NT2/D1 (cell line): ENCODE measurements at regions not wholly inside any gene's neighbourhood (a gene's known extent, or its start where the extent isn't known, plus 50 kb on each side); places are given as distances from the start of the nearest gene placed in this dataset.

ENCODE experiments used
- DNase-seq: peaks from one replicate; pipeline ENCODE4 v3.0.0-alpha.2; 2011; ENCODE audit warnings: low read depth, low spot score
- H3K27me3 ChIP-seq: 2 replicates; pipeline ENCODE4 v1.6.0; 2011; ENCODE audit warnings: mild to moderate bottlenecking; ENCODE audit not compliant: insufficient read length, insufficient read depth
- H3K36me3 ChIP-seq: 2 replicates; pipeline ENCODE4 v1.6.1; 2011; ENCODE audit warnings: mild to moderate bottlenecking, low read length, mixed read lengths; ENCODE audit not compliant: insufficient read depth, insufficient read length
- H3K4me1 ChIP-seq: 2 replicates; pipeline ENCODE4 v1.5.1; 2011; ENCODE audit not compliant: insufficient read depth, insufficient read length
- H3K4me3 ChIP-seq: 2 replicates; pipeline ENCODE4 v1.5.1; 2011; ENCODE audit warnings: low read depth; ENCODE audit not compliant: insufficient read length
- H3K9ac ChIP-seq: 2 replicates; pipeline ENCODE4 v1.6.0; 2011; ENCODE audit warnings: low read depth; ENCODE audit not compliant: insufficient read length
- H3K9me3 ChIP-seq: 2 replicates; pipeline ENCODE4 v1.5.1; 2011; ENCODE audit warnings: mild to moderate bottlenecking, low read length; ENCODE audit not compliant: insufficient read depth
- SUZ12 ChIP-seq: IDR thresholded peaks from 2 replicates; pipeline ENCODE4 v1.6.1; 2011; ENCODE audit not compliant: insufficient read length, insufficient read depth; ENCODE audit errors: extremely low read depth
- YY1 ChIP-seq: IDR thresholded peaks from 2 replicates; pipeline ENCODE4 v1.6.1; 2011; ENCODE audit not compliant: insufficient read length, insufficient read depth
- ZNF274 ChIP-seq: IDR thresholded peaks from 2 replicates; pipeline ENCODE4 v1.6.1; 2011; ENCODE audit warnings: mild to moderate bottlenecking, low read depth, low read length

GRCh38 chr2:67883316-67884087 is 179.3 kb downstream of the C1D start:
- DNase-seq = no peak
- Histone ChIP-seq H3K9me3 (no peaks in the 10 kb centered on the region), H3K4me1 (no peaks in the 10 kb centered on the region), H3K36me3 (no peaks in the 10 kb centered on the region), H3K9ac (no peak overlapping the region), H3K27me3 (no peaks in the 10 kb centered on the region), H3K4me3 (no peak overlapping the region)
- TF ChIP-seq ZNF274 = no peak
- TF ChIP-seq SUZ12 = no peak
- no peak for TF ChIP-seq YY1

GRCh38 chr2:67888351-67889005 is 174.3 kb downstream of the C1D start:
- Histone ChIP-seq H3K4me1 (no peaks in the 10 kb centered on the region), H3K27me3 (no peaks in the 10 kb centered on the region), H3K9me3 (no peaks in the 10 kb centered on the region), H3K9ac (no peak overlapping the region), H3K36me3 (no peaks in the 10 kb centered on the region), H3K4me3 (no peak overlapping the region)
- DNase-seq = no peak
- TF ChIP-seq YY1 (no peak), ZNF274 (no peak), SUZ12 (no peak)

- H3K9ac ChIP-seq = no peak overlapping the region
- no peak for TF ChIP-seq ZNF274
- TF ChIP-seq SUZ12 = no peak
- no peak for TF ChIP-seq YY1
Measured at GRCh38 chr2:67889056-67889455, 173.7 kb downstream of the C1D start.

DNA sequence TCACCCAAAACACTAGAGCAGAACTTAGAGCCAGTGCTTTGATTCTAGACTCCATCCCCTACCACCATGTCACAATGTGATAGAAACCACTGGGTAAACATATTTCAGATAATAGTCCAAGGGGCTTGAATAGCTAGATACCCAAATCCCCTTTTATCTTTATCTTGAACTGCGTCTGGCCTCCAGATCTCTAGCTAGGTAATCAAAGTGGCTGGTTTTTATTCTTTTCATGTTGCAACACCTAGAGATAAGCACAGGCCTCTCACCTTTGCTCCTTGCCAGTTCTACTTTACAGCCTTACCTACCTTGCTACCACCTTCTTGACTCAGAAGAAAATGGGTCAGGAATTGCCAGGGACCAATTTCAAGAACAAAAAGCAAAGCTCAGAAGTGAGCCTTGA is 171.2 kb downstream of the C1D start:
- Histone ChIP-seq H3K4me1 (no peaks in the 10 kb centered on the region), H3K4me3 (no peak overlapping the region), H3K9ac (no peak overlapping the region), H3K9me3 (no peaks in the 10 kb centered on the region), H3K27me3 (peaks cover 1% of the 10 kb centered on the region), H3K36me3 (no peaks in the 10 kb centered on the region)
- DNase-seq = no peak
- no peak for TF ChIP-seq ZNF274
- no peak for TF ChIP-seq SUZ12
- no peak for TF ChIP-seq YY1

More at GRCh38 chr2:67889056-67889455, 173.7 kb downstream of the C1D start:
- Histone ChIP-seq H3K4me3 (no peak overlapping the region), H3K4me1 (no peaks in the 10 kb centered on the region), H3K9me3 (no peaks in the 10 kb centered on the region), H3K36me3 (no peaks in the 10 kb centered on the region), H3K27me3 (no peaks in the 10 kb centered on the region)
- DNase-seq = no peak

GRCh38 chr2:67892339-67892846 is 170.4 kb downstream of the C1D start:
- H3K4me1 ChIP-seq = no peaks in the 10 kb centered on the region

DNA sequence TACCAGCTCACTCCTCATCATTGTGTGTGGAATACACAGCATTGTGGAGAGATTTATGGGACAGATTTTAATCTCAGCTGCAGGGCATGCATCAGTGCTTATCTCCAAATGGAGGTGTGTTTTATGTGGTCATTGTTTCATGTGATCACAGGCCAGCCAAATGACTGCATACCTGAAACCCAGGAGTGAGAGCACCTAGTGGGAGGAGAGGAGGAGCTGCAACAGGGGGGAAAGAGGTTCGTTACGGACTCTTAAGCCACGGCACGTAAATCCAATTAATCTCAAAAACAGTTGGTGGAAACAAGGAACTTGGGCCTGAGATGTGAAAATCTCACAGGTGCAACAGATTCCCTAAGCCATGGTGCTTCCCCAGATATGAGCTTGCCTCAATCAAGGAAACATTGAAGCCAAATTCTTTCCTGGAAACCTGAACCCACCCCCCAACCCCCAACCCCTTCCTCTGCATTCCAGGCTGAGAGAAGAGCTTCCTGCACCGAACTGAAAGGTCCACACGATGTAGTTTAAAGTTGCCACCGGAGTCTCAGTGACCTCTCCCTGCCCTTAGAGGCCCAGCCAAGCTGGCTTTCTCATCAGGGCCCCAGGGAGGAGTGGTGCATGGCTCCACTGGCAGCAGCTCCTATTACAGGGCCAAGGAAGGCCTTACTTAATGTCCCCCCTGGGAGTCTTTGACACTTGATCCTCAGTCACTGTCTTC is 167.4 kb downstream of the C1D start:
- H3K4me3 ChIP-seq = no peak overlapping the region
- no peak for TF ChIP-seq ZNF274
- TF ChIP-seq YY1 = no peak
- TF ChIP-seq SUZ12 = no peak
- DNase-seq = peak; percentile 22

More at GRCh38 chr2:67892339-67892846, 170.4 kb downstream of the C1D start:
- no peaks in the 10 kb centered on the region for H3K36me3 ChIP-seq
- TF ChIP-seq SUZ12 (no peak), ZNF274 (no peak), YY1 (no peak)
- no peak overlapping the region for H3K4me3 ChIP-seq
- no peak for DNase-seq
- H3K9ac ChIP-seq = no peak overlapping the region
- H3K27me3 ChIP-seq = peaks cover 9% of the 10 kb centered on the region
- H3K9me3 ChIP-seq = no peaks in the 10 kb centered on the region

DNA sequence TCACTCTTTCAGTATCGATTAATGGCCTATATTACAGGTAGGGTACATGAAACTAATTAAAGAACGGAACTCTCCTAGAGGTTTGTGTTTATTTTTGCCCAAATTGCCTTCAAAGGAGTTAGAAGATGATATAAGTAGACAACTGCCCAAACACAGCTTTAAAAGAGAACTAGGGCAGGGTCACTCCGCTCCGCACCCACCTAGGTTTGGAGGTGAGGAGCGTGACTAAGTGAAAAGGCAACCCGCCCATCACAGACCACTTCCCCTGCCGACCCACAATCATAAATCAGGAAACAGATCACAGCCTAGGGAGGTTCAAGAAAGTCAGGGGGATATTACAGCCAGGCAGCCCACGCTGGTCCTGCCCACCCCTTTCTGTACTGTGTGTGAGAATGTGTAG is 166.7 kb downstream of the C1D start:
- no peak overlapping the region for H3K9ac ChIP-seq
- no peak for TF ChIP-seq YY1
- no peaks in the 10 kb centered on the region for H3K9me3 ChIP-seq
- no peaks in the 10 kb centered on the region for H3K36me3 ChIP-seq
- H3K27me3 ChIP-seq = peaks cover 9% of the 10 kb centered on the region
- H3K4me3 ChIP-seq = no peak overlapping the region
- DNase-seq = no peak
- H3K4me1 ChIP-seq = peaks cover 4% of the 10 kb centered on the region

More for the DNA sequence above, 167.4 kb downstream of the C1D start:
- Histone ChIP-seq H3K9ac (no peak overlapping the region), H3K27me3 (peaks cover 9% of the 10 kb centered on the region), H3K36me3 (no peaks in the 10 kb centered on the region), H3K9me3 (no peaks in the 10 kb centered on the region), H3K4me1 (peaks cover 4% of the 10 kb centered on the region)
